GM21381 (cell line): ENCODE measurements at regions not wholly inside any gene's neighbourhood (a gene's known extent, or its start where the extent isn't known, plus 50 kb on each side); places are given as distances from the start of the nearest gene placed in this dataset.

Source experiments
- ATAC-seq: cut with Tn5 transposase; IDR thresholded peaks from one replicate; pipeline ENCODE4 v1.9.1; 2021; ENCODE audit warnings: mild to moderate bottlenecking, moderate library complexity; ENCODE audit not compliant: unreplicated experiment

DNA sequence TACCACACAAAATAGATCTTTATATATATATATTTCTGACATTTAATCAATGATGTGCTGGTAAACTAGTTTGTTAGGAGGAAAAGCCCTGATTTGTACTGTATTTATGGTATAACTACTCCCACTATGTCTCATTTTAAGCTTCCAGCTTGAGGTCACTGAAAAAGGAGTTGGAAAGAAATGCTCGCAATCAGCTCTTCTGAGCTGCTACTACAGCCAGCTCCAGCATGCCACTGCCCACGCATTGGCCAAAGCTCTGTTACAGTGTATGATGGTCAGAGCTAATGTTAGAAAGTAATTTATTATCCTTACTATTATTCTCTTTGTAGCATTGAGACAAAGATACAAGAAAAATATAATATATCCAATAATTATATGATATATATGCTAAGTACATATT, 55.0 kb upstream of the PCED1B start:
- no peak for ATAC-seq

DNA sequence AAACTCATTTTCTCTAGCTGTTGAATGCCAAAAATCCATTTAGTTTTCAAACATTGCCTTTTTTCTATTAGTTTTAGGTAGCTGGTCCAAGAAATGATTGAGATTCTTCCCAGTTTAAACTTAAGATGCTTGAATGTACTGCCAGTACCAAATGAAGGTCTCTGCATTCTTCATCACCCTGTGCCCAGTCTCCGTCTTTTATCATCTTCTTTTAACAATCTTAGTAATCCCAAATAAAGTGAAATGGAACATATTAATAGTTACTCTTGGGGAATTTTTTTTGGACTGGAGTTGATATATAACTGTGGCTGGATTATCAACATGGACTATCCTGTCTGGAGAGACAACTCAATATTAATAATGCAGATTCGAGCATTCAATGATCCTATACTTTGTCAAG, 54.1 kb upstream of the PCED1B start:
- no peak for ATAC-seq

DNA sequence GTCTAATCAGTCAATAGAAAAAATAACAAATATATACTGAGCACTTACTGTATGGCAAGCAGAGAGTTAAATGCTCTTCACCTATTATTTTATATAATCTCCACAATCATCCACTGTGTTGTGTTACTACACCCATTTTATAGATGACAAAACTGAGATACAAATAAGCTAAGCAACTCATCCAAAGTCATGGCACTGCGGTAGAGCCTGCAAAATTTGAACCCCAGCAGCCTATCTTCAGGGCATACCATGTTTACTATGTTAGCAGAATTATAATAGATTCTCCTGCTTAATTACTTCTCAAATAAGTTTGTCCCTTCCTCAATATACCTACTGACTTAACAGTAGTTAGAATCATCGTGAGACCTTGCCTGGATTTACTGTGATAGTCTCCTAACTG, 53.6 kb upstream of the PCED1B start:
- no peak for ATAC-seq

- no peak for ATAC-seq
Measured at GRCh38 chr12:47026291-47026690, 53.1 kb upstream of the PCED1B start.
